ENCODE measurements at regions not wholly inside any gene's neighbourhood (a gene's known extent, or its start where the extent isn't known, plus 50 kb on each side); places are given as distances from the start of the nearest gene placed in this dataset.

GRCh38 chr4:126227428-126227827 lies 912.7 kb downstream of the FAT4 start:
- no peaks in the 10 kb centered on the region for H3K27me3 Mint-ChIP-seq (ENCODE audit: low read depth)
- H3K4me3 Mint-ChIP-seq = no peak overlapping the region
- H3K4me1 Mint-ChIP-seq = peaks cover 5% of the 10 kb centered on the region
- TF ChIP-seq CTCF (IDR thresholded peaks at IDR 0.05; ENCODE audit: unreplicated experiment) = no peak
- no peak for DNase-seq (ENCODE audit: low spot score in 2 of 2, unreplicated experiment in 2 of 2)
- peaks cover 11% of the 10 kb centered on the region for H3K9me3 Mint-ChIP-seq
- H3K27ac Mint-ChIP-seq = no peak overlapping the region
- no peaks in the 10 kb centered on the region for H3K36me3 Mint-ChIP-seq

- TF ChIP-seq CTCF (IDR thresholded peaks at IDR 0.05; ENCODE audit: unreplicated experiment) = no peak
- Mint-ChIP-seq H3K4me1 (peaks cover 3% of the 10 kb centered on the region), H3K36me3 (peaks cover 5% of the 10 kb centered on the region), H3K27ac (no peak overlapping the region), H3K4me3 (no peak overlapping the region), H3K27me3 (ENCODE audit: low read depth) (no peaks in the 10 kb centered on the region), H3K9me3 (peaks cover 31% of the 10 kb centered on the region)
- no peak for DNase-seq (ENCODE audit: low spot score in 2 of 2, unreplicated experiment in 2 of 2)
These were observed 915.5 kb downstream of the FAT4 start for GRCh38 chr4:126230269-126230668.

GRCh38 chr4:126233483-126233882 lies 918.7 kb downstream of the FAT4 start:
- Mint-ChIP-seq H3K27ac (no peak overlapping the region), H3K4me1 (peaks cover 3% of the 10 kb centered on the region), H3K9me3 (peaks cover 52% of the 10 kb centered on the region), H3K36me3 (peaks cover 10% of the 10 kb centered on the region), H3K27me3 (ENCODE audit: low read depth) (no peaks in the 10 kb centered on the region), H3K4me3 (no peak overlapping the region)
- no peak for TF ChIP-seq CTCF (IDR thresholded peaks at IDR 0.05; ENCODE audit: unreplicated experiment)
- no peak for DNase-seq (ENCODE audit: low spot score in 2 of 2, unreplicated experiment in 2 of 2)

GRCh38 chr4:126238013-126238412 lies 923.3 kb downstream of the FAT4 start:
- no peak for TF ChIP-seq CTCF (IDR thresholded peaks at IDR 0.05; ENCODE audit: unreplicated experiment)
- H3K9me3 Mint-ChIP-seq = peaks cover 45% of the 10 kb centered on the region
- H3K4me1 Mint-ChIP-seq = peaks cover 5% of the 10 kb centered on the region
- H3K36me3 Mint-ChIP-seq = peaks cover 10% of the 10 kb centered on the region
- no peak for DNase-seq (ENCODE audit: low spot score in 2 of 2, unreplicated experiment in 2 of 2)
- H3K27ac Mint-ChIP-seq = no peak overlapping the region
- no peaks in the 10 kb centered on the region for H3K27me3 Mint-ChIP-seq (ENCODE audit: low read depth)
- H3K4me3 Mint-ChIP-seq = no peak overlapping the region

- Mint-ChIP-seq H3K4me1 (peaks cover 7% of the 10 kb centered on the region), H3K27ac (no peak overlapping the region), H3K4me3 (no peak overlapping the region), H3K36me3 (peaks cover 3% of the 10 kb centered on the region), H3K27me3 (ENCODE audit: low read depth) (no peaks in the 10 kb centered on the region), H3K9me3 (peaks cover 30% of the 10 kb centered on the region)
- DNase-seq (ENCODE audit: low spot score in 2 of 2, unreplicated experiment in 2 of 2) = no peak
- TF ChIP-seq CTCF (IDR thresholded peaks at IDR 0.05; ENCODE audit: unreplicated experiment) = no peak
These were observed 926.9 kb downstream of the FAT4 start for GRCh38 chr4:126241634-126242033.
